ENCODE measurements at regions not wholly inside any gene's neighbourhood (a gene's known extent, or its start where the extent isn't known, plus 50 kb on each side); places are given as distances from the start of the nearest gene placed in this dataset.

GRCh38 chr15:31151301-31152233 is 50.0 kb upstream of the TRPM1 start:
- TF ChIP-seq, protein P1, sequence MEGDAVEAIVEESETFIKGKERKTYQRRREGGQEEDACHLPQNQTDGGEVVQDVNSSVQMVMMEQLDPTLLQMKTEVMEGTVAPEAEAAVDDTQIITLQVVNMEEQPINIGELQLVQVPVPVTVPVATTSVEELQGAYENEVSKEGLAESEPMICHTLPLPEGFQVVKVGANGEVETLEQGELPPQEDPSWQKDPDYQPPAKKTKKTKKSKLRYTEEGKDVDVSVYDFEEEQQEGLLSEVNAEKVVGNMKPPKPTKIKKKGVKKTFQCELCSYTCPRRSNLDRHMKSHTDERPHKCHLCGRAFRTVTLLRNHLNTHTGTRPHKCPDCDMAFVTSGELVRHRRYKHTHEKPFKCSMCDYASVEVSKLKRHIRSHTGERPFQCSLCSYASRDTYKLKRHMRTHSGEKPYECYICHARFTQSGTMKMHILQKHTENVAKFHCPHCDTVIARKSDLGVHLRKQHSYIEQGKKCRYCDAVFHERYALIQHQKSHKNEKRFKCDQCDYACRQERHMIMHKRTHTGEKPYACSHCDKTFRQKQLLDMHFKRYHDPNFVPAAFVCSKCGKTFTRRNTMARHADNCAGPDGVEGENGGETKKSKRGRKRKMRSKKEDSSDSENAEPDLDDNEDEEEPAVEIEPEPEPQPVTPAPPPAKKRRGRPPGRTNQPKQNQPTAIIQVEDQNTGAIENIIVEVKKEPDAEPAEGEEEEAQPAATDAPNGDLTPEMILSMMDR (IDR thresholded peaks at IDR 0.05; ENCODE audit: insufficient read depth, low read length, missing control alignments) = no peak
- ChIA-PET POLR2A (no interaction called here), CTCF (no interaction called here)
- no peak for DNase-seq (ENCODE audit: low read depth, low spot score)
- no peak overlapping the region for H3K4me3 ChIP-seq (ENCODE audit: low read depth, low read length)

DNA sequence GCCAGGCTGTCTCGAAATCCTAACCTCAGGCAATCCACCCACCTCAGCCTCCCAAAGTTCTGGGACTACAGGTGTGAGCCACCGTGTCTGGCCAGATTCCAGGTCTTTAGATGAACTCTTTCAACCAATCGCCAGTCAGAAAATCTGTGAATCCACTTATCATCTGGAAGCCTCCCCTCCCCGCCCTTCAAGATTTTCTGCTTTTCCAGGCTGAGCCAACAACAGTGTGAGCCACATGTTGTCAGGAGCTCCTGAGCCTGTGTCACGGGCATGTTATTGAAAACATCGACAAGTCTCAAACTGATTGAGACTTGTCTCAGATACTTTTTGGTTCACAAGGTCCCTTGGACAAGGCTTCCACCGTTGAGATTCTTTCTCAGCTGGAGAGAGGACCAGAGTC is 52.0 kb upstream of the TRPM1 start:
- H3K4me3 ChIP-seq (ENCODE audit: low read depth, low read length) = no peak overlapping the region
- TF ChIP-seq, protein P1 (IDR thresholded peaks at IDR 0.05; ENCODE audit: insufficient read depth, low read length, missing control alignments) = no peak
- ChIA-PET CTCF (interaction anchor here (1.9 kb wide), 1 partner anchor 24 kb away, joined by 5 read pairs; no protein-coding TSS in a partner anchor), POLR2A (no interaction called here)
- no peak for DNase-seq (ENCODE audit: low read depth, low spot score)

DNA sequence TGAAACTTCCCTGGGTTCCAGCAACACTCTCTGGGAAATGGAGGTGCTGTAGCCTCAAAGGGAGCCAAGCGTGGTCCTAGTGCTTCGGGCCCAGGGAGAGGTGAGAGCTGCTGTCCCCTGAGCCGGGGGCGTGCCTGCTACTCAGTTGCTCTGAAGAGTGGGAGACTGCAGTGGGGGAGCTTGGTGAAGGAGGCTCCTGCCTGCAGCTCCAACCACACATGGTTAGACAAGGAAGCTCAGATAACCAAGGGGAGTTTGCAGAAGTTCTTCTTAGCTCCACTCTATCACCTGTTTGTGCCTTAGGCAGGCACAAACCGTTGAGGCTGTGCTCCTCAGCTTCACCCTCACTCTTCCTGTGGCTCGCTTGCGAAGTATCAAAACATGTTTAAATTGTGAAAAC is 53.6 kb upstream of the TRPM1 start:
- ChIA-PET POLR2A (no interaction called here), CTCF (interaction anchor here (0.9 kb wide), 1 partner anchor 26 kb away, joined by 3 read pairs; no protein-coding TSS in a partner anchor)

DNA sequence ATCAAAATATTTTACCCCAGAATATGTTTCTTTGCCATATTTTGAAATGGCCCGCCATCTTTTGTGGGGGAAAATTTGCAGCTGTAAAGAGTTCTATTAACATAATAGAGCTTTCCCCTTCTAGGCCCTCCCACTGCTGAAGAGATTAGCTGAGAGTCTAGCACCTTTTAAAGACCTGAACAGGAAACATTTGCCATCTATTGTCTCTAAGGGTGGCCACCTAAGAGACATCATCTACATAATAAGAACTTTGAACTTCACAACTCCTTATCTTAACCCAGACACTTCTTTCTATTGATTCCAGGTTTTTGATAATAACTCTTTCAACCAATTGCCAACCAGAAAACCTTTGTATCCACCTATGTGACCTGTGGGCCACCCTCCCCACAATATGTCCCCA is 54.7 kb upstream of the TRPM1 start:
- ChIA-PET POLR2A (no interaction called here), CTCF (no interaction called here)
- H3K4me3 ChIP-seq (ENCODE audit: low read depth, low read length) = no peak overlapping the region
- TF ChIP-seq, protein P1 (IDR thresholded peaks at IDR 0.05; ENCODE audit: insufficient read depth, low read length, missing control alignments) = no peak
- no peak for DNase-seq (ENCODE audit: low read depth, low spot score)

More for the DNA sequence above, 53.6 kb upstream of the TRPM1 start:
- no peak overlapping the region for H3K4me3 ChIP-seq (ENCODE audit: low read depth, low read length)
- TF ChIP-seq, protein P1 (IDR thresholded peaks at IDR 0.05; ENCODE audit: insufficient read depth, low read length, missing control alignments) = no peak
- no peak for DNase-seq (ENCODE audit: low read depth, low spot score)

GRCh38 chr15:31156808-31157207 is 55.3 kb upstream of the TRPM1 start:
- TF ChIP-seq, protein P1 (IDR thresholded peaks at IDR 0.05; ENCODE audit: insufficient read depth, low read length, missing control alignments) = no peak
- POLR2A ChIA-PET = no interaction called here
- no peak overlapping the region for H3K4me3 ChIP-seq (ENCODE audit: low read depth, low read length)
- no peak for DNase-seq (ENCODE audit: low read depth, low spot score)
- CTCF ChIA-PET = no interaction called here

DNA sequence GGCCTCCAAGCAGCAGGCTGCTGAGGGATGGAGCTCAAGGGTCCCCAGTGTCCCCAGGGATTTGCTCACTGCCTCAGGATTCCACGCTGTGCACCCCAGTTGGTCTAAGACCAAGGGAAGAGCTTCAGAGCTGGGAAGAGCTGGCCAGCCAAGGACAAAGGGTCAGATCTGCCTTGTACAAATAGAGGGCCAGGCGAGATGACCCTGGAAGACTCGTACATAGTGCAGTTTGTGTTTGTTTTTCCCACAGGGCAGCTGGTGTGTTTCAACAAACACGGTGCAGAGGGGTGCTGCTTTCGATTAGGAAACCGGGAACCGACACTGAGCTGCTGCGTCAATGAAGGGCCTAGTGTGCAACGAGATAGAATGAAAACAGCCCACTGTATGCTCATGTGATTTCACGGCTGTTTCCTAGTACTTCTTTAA is 56.1 kb upstream of the TRPM1 start:
- DNase-seq (ENCODE audit: low read depth, low spot score) = no peak
- no peak overlapping the region for H3K4me3 ChIP-seq (ENCODE audit: low read depth, low read length)
- POLR2A ChIA-PET = no interaction called here
- CTCF ChIA-PET = interaction anchor here (1.8 kb wide), 1 partner anchor 331 kb away, joined by 4 read pairs; no protein-coding TSS in a partner anchor
- TF ChIP-seq, protein P1 (IDR thresholded peaks at IDR 0.05; ENCODE audit: insufficient read depth, low read length, missing control alignments) = no peak

Measured in AG04449 (cell line).